NT2/D1 (cell line): ENCODE measurements at regions not wholly inside any gene's neighbourhood (a gene's known extent, or its start where the extent isn't known, plus 50 kb on each side); places are given as distances from the start of the nearest gene placed in this dataset.
"Not testable (repeated sequence)": the region's sequence is repeated elsewhere in the genome, so short reads cannot be mapped to it uniquely, and the experiment has no call there.

ENCODE experiments used
- DNase-seq: peaks from one replicate; pipeline ENCODE4 v3.0.0-alpha.2; 2011; ENCODE audit warnings: low read depth, low spot score
- H3K27me3 ChIP-seq: 2 replicates; pipeline ENCODE4 v1.6.0; 2011; ENCODE audit warnings: mild to moderate bottlenecking; ENCODE audit not compliant: insufficient read length, insufficient read depth
- H3K36me3 ChIP-seq: 2 replicates; pipeline ENCODE4 v1.6.1; 2011; ENCODE audit warnings: mild to moderate bottlenecking, low read length, mixed read lengths; ENCODE audit not compliant: insufficient read depth, insufficient read length
- H3K4me1 ChIP-seq: 2 replicates; pipeline ENCODE4 v1.5.1; 2011; ENCODE audit not compliant: insufficient read depth, insufficient read length
- H3K4me3 ChIP-seq: 2 replicates; pipeline ENCODE4 v1.5.1; 2011; ENCODE audit warnings: low read depth; ENCODE audit not compliant: insufficient read length
- H3K9ac ChIP-seq: 2 replicates; pipeline ENCODE4 v1.6.0; 2011; ENCODE audit warnings: low read depth; ENCODE audit not compliant: insufficient read length
- H3K9me3 ChIP-seq: 2 replicates; pipeline ENCODE4 v1.5.1; 2011; ENCODE audit warnings: mild to moderate bottlenecking, low read length; ENCODE audit not compliant: insufficient read depth
- SUZ12 ChIP-seq: IDR thresholded peaks from 2 replicates; pipeline ENCODE4 v1.6.1; 2011; ENCODE audit not compliant: insufficient read length, insufficient read depth; ENCODE audit errors: extremely low read depth
- YY1 ChIP-seq: IDR thresholded peaks from 2 replicates; pipeline ENCODE4 v1.6.1; 2011; ENCODE audit not compliant: insufficient read length, insufficient read depth
- ZNF274 ChIP-seq: IDR thresholded peaks from 2 replicates; pipeline ENCODE4 v1.6.1; 2011; ENCODE audit warnings: mild to moderate bottlenecking, low read depth, low read length

DNA sequence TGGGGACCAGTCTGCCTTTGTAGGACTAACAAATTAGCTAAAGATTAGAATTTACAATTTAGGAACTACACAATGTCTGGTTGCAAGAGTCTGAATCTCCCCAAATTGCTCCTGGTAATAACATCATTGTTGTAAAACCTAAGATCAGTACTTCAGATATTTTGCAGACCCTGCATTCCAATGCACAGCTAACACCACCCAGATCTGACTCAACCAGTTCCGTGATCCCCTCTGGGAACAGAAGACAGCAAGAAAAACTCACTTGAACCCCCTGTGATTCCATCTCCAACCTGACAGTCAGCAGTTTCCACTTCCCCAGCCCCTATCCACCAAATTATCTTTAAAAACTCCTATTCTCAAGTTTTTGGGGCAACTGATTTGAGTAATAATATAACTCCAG, 201.9 kb upstream of the ARPP21 start:
- Histone ChIP-seq H3K27me3 (no peaks in the 10 kb centered on the region), H3K36me3 (no peaks in the 10 kb centered on the region), H3K4me1 (no peaks in the 10 kb centered on the region), H3K9me3 (no peaks in the 10 kb centered on the region), H3K4me3 (no peak overlapping the region), H3K9ac (no peak overlapping the region)
- no peak for DNase-seq
- no peak for TF ChIP-seq SUZ12

DNA sequence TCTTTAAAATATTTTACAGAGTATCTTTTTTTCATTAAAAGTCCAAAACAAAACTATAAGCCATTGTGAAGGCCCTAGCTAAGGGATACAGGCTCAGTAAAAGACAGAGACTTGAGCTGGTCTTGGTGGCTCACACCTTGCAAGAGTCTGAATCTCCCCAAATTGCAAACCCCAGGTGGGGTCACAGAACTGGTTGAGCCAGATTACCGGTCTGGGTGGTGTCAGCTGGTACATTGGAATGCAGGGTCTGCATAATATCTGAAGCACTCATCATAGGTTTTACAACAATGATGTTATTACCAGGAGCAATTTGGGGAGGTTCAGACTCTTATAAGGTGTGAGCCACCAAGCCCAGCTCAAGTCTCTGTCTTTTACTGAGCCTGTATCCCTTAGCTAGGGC, 201.2 kb upstream of the ARPP21 start:
- H3K4me1 ChIP-seq = no peaks in the 10 kb centered on the region
- H3K27me3 ChIP-seq = no peaks in the 10 kb centered on the region
- no peaks in the 10 kb centered on the region for H3K36me3 ChIP-seq
- DNase-seq = no peak
- H3K9me3 ChIP-seq = no peaks in the 10 kb centered on the region
- no peak overlapping the region for H3K9ac ChIP-seq
- TF ChIP-seq YY1 = no peak
- no peak for TF ChIP-seq ZNF274
- no peak for TF ChIP-seq SUZ12
- H3K4me3 ChIP-seq = no peak overlapping the region

DNA sequence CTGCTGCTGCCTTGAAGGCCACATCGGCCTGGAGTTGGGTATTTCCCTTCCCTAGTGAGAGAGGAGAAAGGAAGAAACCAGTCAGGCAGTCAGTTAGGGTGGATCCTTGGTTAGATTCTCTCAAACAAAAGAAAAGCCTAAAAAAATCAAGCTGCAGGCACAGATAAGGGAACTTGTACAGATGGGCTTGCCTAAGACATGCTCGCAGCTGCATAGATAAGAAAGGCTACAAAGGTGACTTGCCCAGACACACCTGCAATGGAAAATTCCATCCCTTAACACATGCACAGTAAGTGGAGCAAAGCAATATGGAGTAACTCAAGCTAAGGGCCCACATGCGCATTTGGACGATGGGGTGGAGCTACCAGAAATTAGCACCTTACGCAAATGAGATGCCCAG, 199.7 kb upstream of the ARPP21 start:
- no peak overlapping the region for H3K9ac ChIP-seq
- no peaks in the 10 kb centered on the region for H3K36me3 ChIP-seq
- no peak for DNase-seq
- no peaks in the 10 kb centered on the region for H3K27me3 ChIP-seq
- H3K9me3 ChIP-seq = no peaks in the 10 kb centered on the region
- TF ChIP-seq ZNF274 (no peak), SUZ12 (no peak), YY1 (no peak)
- no peaks in the 10 kb centered on the region for H3K4me1 ChIP-seq
- no peak overlapping the region for H3K4me3 ChIP-seq

DNA sequence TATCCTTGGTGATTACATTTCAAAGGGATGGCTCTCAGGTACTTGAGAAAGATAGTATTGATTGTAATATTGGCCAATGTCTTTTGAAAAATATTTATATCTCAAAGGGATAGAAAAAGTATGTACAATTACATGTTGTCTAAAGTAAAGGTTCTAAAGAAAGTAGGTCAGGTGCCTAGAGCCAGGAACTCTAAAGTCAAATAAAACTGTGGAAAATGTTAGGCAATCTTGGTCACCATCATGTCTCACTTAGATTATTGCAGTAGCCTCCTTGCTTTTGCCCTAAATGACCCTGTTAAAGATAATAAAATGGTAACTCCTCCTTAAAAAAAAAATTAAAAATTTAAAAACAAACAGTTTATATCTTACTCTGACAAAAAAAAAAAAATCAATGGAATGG, 198.5 kb upstream of the ARPP21 start:
- no peaks in the 10 kb centered on the region for H3K9me3 ChIP-seq
- no peaks in the 10 kb centered on the region for H3K4me1 ChIP-seq
- H3K4me3 ChIP-seq = no peak overlapping the region
- DNase-seq = no peak
- no peak overlapping the region for H3K9ac ChIP-seq
- no peaks in the 10 kb centered on the region for H3K36me3 ChIP-seq
- no peak for TF ChIP-seq ZNF274
- TF ChIP-seq YY1 = no peak
- TF ChIP-seq SUZ12 = no peak
- no peaks in the 10 kb centered on the region for H3K27me3 ChIP-seq

DNA sequence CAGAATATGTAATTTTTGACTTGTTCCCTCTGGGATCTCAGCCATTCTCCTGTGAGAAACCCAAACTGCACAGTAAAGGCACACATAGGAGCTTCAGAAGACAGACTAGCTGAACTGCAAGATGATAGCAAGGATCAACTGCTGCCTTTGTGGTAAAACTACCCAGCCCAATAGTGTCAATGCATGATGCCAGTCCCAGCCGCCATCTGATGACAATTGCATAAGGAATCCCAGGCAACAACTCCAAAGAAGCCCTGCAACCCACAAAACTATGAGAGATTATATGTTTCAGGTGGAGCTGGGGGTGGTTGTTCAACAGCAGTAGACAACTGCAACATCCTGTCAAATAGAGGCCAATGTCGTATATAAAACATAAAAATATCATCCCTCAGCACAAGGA, 192.4 kb upstream of the ARPP21 start:
- Histone ChIP-seq H3K27me3 (no peaks in the 10 kb centered on the region), H3K9me3 (no peaks in the 10 kb centered on the region), H3K9ac (no peak overlapping the region), H3K36me3 (no peaks in the 10 kb centered on the region), H3K4me1 (no peaks in the 10 kb centered on the region), H3K4me3 (no peak overlapping the region)
- no peak for TF ChIP-seq YY1
- TF ChIP-seq ZNF274 = no peak
- no peak for TF ChIP-seq SUZ12
- DNase-seq = no peak

DNA sequence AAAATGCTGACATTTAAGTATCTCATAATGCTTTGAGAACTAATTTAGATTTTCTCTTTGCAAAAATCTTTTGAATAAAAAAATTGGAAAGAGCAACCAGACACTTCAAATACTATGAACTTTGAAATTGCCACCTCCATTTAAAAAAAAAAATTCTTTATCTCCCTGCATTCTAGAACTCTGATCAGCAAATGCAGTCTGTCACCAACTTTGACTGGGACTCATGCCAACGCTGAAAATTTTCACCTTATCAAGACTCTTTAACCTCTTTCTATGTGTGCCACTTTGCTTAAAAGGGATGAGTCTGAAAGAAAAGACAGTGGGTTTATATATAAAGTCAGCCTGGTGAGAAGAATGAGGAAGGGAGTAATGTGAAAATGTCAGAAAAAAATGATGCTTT, 191.2 kb upstream of the ARPP21 start:
- H3K4me3 ChIP-seq = no peak overlapping the region
- DNase-seq = no peak

DNA sequence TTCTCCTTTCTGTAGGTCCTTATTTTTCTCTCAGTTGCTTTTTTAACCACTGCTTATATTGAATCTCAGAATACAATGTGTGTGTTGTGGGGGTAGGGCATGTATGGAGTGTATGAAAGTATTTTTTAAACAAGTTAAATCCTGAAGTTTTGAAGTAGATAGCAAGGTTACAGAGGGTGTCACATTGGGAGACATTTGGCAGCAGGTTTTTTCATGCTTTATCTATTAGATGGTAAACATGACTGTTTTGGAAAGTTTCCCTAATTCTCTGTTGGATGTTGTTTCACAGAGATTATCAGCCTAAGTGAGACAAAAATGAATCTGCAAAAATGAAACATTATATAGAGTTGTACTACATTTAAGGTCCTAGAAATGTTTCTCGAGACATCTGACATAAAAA, 190.6 kb upstream of the ARPP21 start:
- Histone ChIP-seq H3K27me3 (no peaks in the 10 kb centered on the region), H3K9ac (no peak overlapping the region), H3K36me3 (no peaks in the 10 kb centered on the region), H3K4me3 (no peak overlapping the region), H3K9me3 (peaks cover 10% of the 10 kb centered on the region; the same call in 1 of the 2 replicates), H3K4me1 (no peaks in the 10 kb centered on the region)
- DNase-seq = no peak
- no peak for TF ChIP-seq YY1
- no peak for TF ChIP-seq SUZ12
- TF ChIP-seq ZNF274 = no peak

More for the DNA sequence above, 191.2 kb upstream of the ARPP21 start:
- H3K36me3 ChIP-seq = no peaks in the 10 kb centered on the region
- H3K27me3 ChIP-seq = no peaks in the 10 kb centered on the region
- TF ChIP-seq YY1 (no peak), ZNF274 (no peak), SUZ12 (no peak)
- no peak overlapping the region for H3K9ac ChIP-seq
- H3K4me1 ChIP-seq = no peaks in the 10 kb centered on the region
- 0 out of 2 replicates have a peak, but pooled peaks cover 4% of the 10 kb centered on the region for H3K9me3 ChIP-seq

DNA sequence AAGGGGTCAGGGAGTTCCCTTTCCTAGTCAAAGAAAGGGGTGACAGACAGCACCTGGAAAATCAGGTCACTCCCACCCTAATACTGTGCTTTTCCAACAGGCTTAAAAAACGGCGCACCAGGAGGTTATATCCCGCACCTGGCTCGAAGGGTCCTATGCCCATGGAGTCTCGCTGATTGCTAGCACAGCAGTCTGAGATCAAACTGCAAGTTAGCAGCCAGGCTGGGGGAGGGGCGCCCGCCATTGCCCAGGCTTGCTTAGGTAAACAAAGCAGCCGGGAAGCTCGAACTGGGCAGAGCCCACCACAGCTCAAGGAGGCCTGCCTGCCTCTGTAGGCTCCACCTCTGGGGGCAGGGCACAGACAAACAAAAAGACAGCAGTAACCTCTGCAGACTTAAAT, 184.5 kb upstream of the ARPP21 start:
- H3K36me3 ChIP-seq, DNase-seq, H3K4me3 ChIP-seq, H3K4me1 ChIP-seq, H3K9ac ChIP-seq, H3K27me3 ChIP-seq: not testable (repeated sequence)
- peaks cover 22% of the 10 kb centered on the region; the same call in 1 of the 2 replicates for H3K9me3 ChIP-seq
